ENCODE measurements at regions not wholly inside any gene's neighbourhood (a gene's known extent, or its start where the extent isn't known, plus 50 kb on each side); places are given as distances from the start of the nearest gene placed in this dataset.

- no peak for TF ChIP-seq POLR2A (IDR thresholded peaks at IDR 0.05; ENCODE audit: insufficient read depth in 1 of 2, low read depth in 2 of 2, low read length in 2 of 2)
- TF ChIP-seq ZIK1 (CRISPR knock-in tag; IDR thresholded peaks at IDR 0.05; ENCODE audit: borderline replicate concordance, low read depth) = no peak
- TF ChIP-seq, protein P1, sequence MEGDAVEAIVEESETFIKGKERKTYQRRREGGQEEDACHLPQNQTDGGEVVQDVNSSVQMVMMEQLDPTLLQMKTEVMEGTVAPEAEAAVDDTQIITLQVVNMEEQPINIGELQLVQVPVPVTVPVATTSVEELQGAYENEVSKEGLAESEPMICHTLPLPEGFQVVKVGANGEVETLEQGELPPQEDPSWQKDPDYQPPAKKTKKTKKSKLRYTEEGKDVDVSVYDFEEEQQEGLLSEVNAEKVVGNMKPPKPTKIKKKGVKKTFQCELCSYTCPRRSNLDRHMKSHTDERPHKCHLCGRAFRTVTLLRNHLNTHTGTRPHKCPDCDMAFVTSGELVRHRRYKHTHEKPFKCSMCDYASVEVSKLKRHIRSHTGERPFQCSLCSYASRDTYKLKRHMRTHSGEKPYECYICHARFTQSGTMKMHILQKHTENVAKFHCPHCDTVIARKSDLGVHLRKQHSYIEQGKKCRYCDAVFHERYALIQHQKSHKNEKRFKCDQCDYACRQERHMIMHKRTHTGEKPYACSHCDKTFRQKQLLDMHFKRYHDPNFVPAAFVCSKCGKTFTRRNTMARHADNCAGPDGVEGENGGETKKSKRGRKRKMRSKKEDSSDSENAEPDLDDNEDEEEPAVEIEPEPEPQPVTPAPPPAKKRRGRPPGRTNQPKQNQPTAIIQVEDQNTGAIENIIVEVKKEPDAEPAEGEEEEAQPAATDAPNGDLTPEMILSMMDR (CRISPR knock-in tag; IDR thresholded peaks at IDR 0.05) = no peak
- no peak for TF ChIP-seq SIN3A (IDR thresholded peaks at IDR 0.05; ENCODE audit: borderline replicate concordance, low read depth, low read length)
- TF ChIP-seq, protein P2, sequence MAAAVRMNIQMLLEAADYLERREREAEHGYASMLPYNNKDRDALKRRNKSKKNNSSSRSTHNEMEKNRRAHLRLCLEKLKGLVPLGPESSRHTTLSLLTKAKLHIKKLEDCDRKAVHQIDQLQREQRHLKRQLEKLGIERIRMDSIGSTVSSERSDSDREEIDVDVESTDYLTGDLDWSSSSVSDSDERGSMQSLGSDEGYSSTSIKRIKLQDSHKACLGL (CRISPR knock-in tag; IDR thresholded peaks at IDR 0.05) = no peak
- TF ChIP-seq ZBTB2 (CRISPR knock-in tag; IDR thresholded peaks at IDR 0.05; ENCODE audit: low read depth) = no peak
- no peak for TF ChIP-seq ARNT (IDR thresholded peaks at IDR 0.05)
- TF ChIP-seq EED (CRISPR knock-in tag; IDR thresholded peaks at IDR 0.05) = no peak
Observed at GRCh38 chr7:142584765-142585164, 164.5 kb upstream of the PRSS1 start.
